HepG2 (cell line): ENCODE measurements at regions not wholly inside any gene's neighbourhood (a gene's known extent, or its start where the extent isn't known, plus 50 kb on each side); places are given as distances from the start of the nearest gene placed in this dataset.

Source experiments
- AGO2 ChIP-seq: fragments of 200-400 bp; formaldehyde crosslinking; optimal IDR thresholded peaks from 2 replicates; pipeline ENCODE3; 2017; ENCODE audit warnings: mild to moderate bottlenecking, low read depth, low read length, moderate library complexity
- CBX2 ChIP-seq, 2 experiments: fragments of 200-600 bp in 1 of 2; sonication (generic); formaldehyde crosslinking in 1 of 2; IDR thresholded peaks; 2 replicates each; pipeline versions ENCODE4 v1.7.0 to v1.8.1; 2018 to 2022; ENCODE audit warnings: low read depth in 2 of 2, low read length in 1 of 2, mild to moderate bottlenecking in 1 of 2, missing genetic modification reagents in 1 of 2
- ETV5 ChIP-seq: IDR thresholded peaks from 2 replicates; pipeline ENCODE4 v1.6.1; 2018; ENCODE audit warnings: missing biosample characterization, missing genetic modification reagents, inconsistent platforms, borderline replicate concordance
- FOXM1 ChIP-seq: sonication (generic); formaldehyde crosslinking; IDR thresholded peaks from 2 replicates; pipeline ENCODE4 v1.5.0; 2020; ENCODE audit warnings: missing genetic modification reagents
- HMG20A ChIP-seq: IDR thresholded peaks from 2 replicates; pipeline ENCODE4 v1.6.1; 2016; ENCODE audit warnings: borderline replicate concordance
- MED13 ChIP-seq: sonication (generic); formaldehyde crosslinking; IDR thresholded peaks from 2 replicates; pipeline ENCODE4 v1.5.0; 2020; ENCODE audit warnings: missing genetic modification reagents
- NR2F2 ChIP-seq: IDR thresholded peaks from 2 replicates; pipeline ENCODE4 v1.6.1; 2012; ENCODE audit warnings: low read depth, inconsistent platforms, borderline replicate concordance
- PLRG1 ChIP-seq: fragments of 450-650 bp; conservative IDR thresholded peaks from 2 replicates; pipeline ENCODE4 v1.6.1; 2016
- POLR2G ChIP-seq: fragments of 200-400 bp; formaldehyde crosslinking; IDR thresholded peaks from 2 replicates; pipeline ENCODE4 v1.6.1; 2018; ENCODE audit warnings: mild to moderate bottlenecking, low read depth, low read length, moderate library complexity
- SP5 ChIP-seq: IDR thresholded peaks from 2 replicates; pipeline ENCODE4 v1.6.1; 2016; ENCODE audit warnings: low read depth, borderline replicate concordance
- ZBTB8A ChIP-seq: sonication (generic); formaldehyde crosslinking; IDR thresholded peaks from 2 replicates; pipeline ENCODE4 v1.4.0; 2020; ENCODE audit warnings: mild to moderate bottlenecking, low read depth, missing genetic modification reagents, borderline replicate concordance
- ZMYM4 ChIP-seq: sonication (generic); formaldehyde crosslinking; IDR thresholded peaks from 2 replicates; pipeline ENCODE4 v1.8.1; 2023; ENCODE audit warnings: mild to moderate bottlenecking, missing genetic modification reagents
- ZNF264 ChIP-seq: sonication (generic); formaldehyde crosslinking; IDR thresholded peaks from 2 replicates; pipeline ENCODE4 v1.4.0; 2020; ENCODE audit warnings: missing genetic modification reagents
- ZNF292 ChIP-seq: sonication (generic); formaldehyde crosslinking; IDR thresholded peaks from 2 replicates; pipeline ENCODE4 v1.8.1; 2022; ENCODE audit warnings: mild to moderate bottlenecking, low read depth, missing genetic modification reagents, borderline replicate concordance
- ZNF333 ChIP-seq: sonication (generic); formaldehyde crosslinking; IDR thresholded peaks from 2 replicates; pipeline ENCODE4 v1.4.0; 2020; ENCODE audit warnings: mild to moderate bottlenecking, missing genetic modification reagents, borderline replicate concordance
- ZNF569 ChIP-seq: sonication (generic); formaldehyde crosslinking; IDR thresholded peaks from 2 replicates; pipeline ENCODE4 v1.5.0; 2020; ENCODE audit warnings: mild to moderate bottlenecking, missing genetic modification reagents, moderate library complexity, borderline replicate concordance
- ZNF749 ChIP-seq: sonication (generic); formaldehyde crosslinking; IDR thresholded peaks from 2 replicates; pipeline ENCODE4 v1.8.0; 2022; ENCODE audit warnings: mild to moderate bottlenecking, missing genetic modification reagents, moderate library complexity, borderline replicate concordance
- TF ChIP-seq, protein P1 (sequence below): sonication (generic); formaldehyde crosslinking; IDR thresholded peaks from 2 replicates; pipeline ENCODE4 v1.5.0; 2020; ENCODE audit warnings: missing genetic modification reagents
- TF ChIP-seq, protein P2 (sequence below): sonication (generic); formaldehyde crosslinking; IDR thresholded peaks from 2 replicates; pipeline ENCODE4 v1.8.1; 2023; ENCODE audit warnings: mild to moderate bottlenecking, inconsistent platforms, moderate library complexity, missing genetic modification reagents, borderline replicate concordance
- TF ChIP-seq, protein P3 (sequence below): sonication (generic); formaldehyde crosslinking; IDR thresholded peaks from 2 replicates; pipeline ENCODE4 v1.5.1; 2020; ENCODE audit warnings: mild to moderate bottlenecking, missing genetic modification reagents, borderline replicate concordance
- TF ChIP-seq, protein P4 (sequence below): IDR thresholded peaks from 2 replicates; pipeline ENCODE4 v1.6.1; 2016; ENCODE audit warnings: low read depth, borderline replicate concordance

DNA sequence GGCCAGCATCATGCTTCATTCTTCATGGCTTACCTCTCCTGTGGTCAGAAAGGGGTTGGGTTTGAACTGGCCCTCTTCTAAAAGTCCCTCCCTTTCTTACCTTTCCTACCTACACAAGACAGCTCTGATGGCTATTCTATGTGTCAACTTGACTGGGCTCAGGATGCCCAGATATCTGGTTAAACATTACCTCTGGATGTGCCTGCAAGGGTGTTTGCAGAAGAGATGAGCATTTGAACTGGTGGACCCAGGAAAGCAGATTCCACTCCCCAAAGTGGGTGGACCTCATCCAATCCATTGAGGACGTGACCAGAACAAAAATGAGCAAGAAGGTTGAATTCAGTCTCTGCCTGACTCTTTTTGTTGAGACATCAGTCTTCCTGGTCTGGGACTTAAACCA is 79.0 kb upstream of the TCF7L2 start (continued):
- no peak; the same call in 1 of the 2 replicates for TF ChIP-seq ETV5 (CRISPR knock-in tag)
- no peak for TF ChIP-seq ZNF264 (CRISPR knock-in tag)
- no peak for TF ChIP-seq ZNF333
- TF ChIP-seq, protein P1, sequence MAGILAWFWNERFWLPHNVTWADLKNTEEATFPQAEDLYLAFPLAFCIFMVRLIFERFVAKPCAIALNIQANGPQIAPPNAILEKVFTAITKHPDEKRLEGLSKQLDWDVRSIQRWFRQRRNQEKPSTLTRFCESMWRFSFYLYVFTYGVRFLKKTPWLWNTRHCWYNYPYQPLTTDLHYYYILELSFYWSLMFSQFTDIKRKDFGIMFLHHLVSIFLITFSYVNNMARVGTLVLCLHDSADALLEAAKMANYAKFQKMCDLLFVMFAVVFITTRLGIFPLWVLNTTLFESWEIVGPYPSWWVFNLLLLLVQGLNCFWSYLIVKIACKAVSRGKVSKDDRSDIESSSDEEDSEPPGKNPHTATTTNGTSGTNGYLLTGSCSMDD (CRISPR knock-in tag), result no peak
- no peak for TF ChIP-seq ZNF569 (CRISPR knock-in tag)
- peak; percentile 87 for TF ChIP-seq ZMYM4 (CRISPR knock-in tag)
- TF ChIP-seq ZNF749 (CRISPR knock-in tag), result no peak
- TF ChIP-seq HMG20A (CRISPR knock-in tag), result no peak
- no peak for TF ChIP-seq FOXM1
- no peak for TF ChIP-seq SP5
- TF ChIP-seq CBX2 (IDR thresholded peaks at IDR 0.05; ENCODE audit: low read depth, low read length), result no peak
- TF ChIP-seq CBX2 (CRISPR knock-in tag; IDR thresholded peaks at IDR 0.05; ENCODE audit: low read depth), result no peak
- TF ChIP-seq NR2F2, result no peak
- TF ChIP-seq MED13, result no peak
- no peak for TF ChIP-seq AGO2
- TF ChIP-seq ZBTB8A (CRISPR knock-in tag), result no peak
- TF ChIP-seq, protein P2, sequence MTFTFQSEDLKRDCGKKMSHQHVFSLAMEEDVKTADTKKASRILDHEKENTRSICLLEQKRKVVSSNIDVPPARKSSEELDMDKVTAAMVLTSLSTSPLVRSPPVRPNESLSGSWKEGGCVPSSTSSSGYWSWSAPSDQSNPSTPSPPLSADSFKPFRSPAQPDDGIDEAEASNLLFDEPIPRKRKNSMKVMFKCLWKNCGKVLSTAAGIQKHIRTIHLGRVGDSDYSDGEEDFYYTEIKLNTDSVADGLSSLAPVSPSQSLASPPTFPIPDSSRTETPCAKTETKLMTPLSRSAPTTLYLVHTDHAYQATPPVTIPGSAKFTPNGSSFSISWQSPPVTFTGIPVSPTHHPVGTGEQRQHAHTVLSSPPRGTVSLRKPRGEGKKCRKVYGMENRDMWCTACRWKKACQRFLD (CRISPR knock-in tag), result no peak
- TF ChIP-seq, protein P3, sequence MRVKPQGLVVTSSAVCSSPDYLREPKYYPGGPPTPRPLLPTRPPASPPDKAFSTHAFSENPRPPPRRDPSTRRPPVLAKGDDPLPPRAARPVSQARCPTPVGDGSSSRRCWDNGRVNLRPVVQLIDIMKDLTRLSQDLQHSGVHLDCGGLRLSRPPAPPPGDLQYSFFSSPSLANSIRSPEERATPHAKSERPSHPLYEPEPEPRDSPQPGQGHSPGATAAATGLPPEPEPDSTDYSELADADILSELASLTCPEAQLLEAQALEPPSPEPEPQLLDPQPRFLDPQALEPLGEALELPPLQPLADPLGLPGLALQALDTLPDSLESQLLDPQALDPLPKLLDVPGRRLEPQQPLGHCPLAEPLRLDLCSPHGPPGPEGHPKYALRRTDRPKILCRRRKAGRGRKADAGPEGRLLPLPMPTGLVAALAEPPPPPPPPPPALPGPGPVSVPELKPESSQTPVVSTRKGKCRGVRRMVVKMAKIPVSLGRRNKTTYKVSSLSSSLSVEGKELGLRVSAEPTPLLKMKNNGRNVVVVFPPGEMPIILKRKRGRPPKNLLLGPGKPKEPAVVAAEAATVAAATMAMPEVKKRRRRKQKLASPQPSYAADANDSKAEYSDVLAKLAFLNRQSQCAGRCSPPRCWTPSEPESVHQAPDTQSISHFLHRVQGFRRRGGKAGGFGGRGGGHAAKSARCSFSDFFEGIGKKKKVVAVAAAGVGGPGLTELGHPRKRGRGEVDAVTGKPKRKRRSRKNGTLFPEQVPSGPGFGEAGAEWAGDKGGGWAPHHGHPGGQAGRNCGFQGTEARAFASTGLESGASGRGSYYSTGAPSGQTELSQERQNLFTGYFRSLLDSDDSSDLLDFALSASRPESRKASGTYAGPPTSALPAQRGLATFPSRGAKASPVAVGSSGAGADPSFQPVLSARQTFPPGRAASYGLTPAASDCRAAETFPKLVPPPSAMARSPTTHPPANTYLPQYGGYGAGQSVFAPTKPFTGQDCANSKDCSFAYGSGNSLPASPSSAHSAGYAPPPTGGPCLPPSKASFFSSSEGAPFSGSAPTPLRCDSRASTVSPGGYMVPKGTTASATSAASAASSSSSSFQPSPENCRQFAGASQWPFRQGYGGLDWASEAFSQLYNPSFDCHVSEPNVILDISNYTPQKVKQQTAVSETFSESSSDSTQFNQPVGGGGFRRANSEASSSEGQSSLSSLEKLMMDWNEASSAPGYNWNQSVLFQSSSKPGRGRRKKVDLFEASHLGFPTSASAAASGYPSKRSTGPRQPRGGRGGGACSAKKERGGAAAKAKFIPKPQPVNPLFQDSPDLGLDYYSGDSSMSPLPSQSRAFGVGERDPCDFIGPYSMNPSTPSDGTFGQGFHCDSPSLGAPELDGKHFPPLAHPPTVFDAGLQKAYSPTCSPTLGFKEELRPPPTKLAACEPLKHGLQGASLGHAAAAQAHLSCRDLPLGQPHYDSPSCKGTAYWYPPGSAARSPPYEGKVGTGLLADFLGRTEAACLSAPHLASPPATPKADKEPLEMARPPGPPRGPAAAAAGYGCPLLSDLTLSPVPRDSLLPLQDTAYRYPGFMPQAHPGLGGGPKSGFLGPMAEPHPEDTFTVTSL (CRISPR knock-in tag), result no peak
- no peak for TF ChIP-seq POLR2G
- TF ChIP-seq, protein P4, sequence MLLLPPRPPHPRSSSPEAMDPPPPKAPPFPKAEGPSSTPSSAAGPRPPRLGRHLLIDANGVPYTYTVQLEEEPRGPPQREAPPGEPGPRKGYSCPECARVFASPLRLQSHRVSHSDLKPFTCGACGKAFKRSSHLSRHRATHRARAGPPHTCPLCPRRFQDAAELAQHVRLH, result no peak
- no peak for TF ChIP-seq PLRG1
- no peak for TF ChIP-seq ZNF292 (CRISPR knock-in tag)
